Colonic mucosa (tissue), 4 donors: ENCODE measurements at regions not wholly inside any gene's neighbourhood (a gene's known extent, or its start where the extent isn't known, plus 50 kb on each side); places are given as distances from the start of the nearest gene placed in this dataset.

Experiments
- DNase-seq: peaks from one replicate; pipeline ENCODE4 v3.0.0-alpha.2; 2020
- H3K27ac ChIP-seq: fragments of 200-600 bp; one replicate; pipeline ENCODE4 v1.8.0; 2021
- H3K27me3 ChIP-seq: fragments of 200-600 bp; one replicate; pipeline ENCODE4 v1.8.0; 2021
- H3K36me3 ChIP-seq: fragments of 200-600 bp; one replicate; pipeline ENCODE4 v1.8.0; 2021
- H3K4me1 ChIP-seq: fragments of 200-600 bp; one replicate; pipeline ENCODE4 v1.8.0; 2021; ENCODE audit warnings: mild to moderate bottlenecking
- H3K4me3 ChIP-seq: fragments of 200-600 bp; one replicate; pipeline ENCODE4 v1.8.0; 2021
- H3K9ac ChIP-seq, 2 donors: one replicate each; pipeline ENCODE4 v1.7.0; 2013; ENCODE audit warnings: control low read depth in 2 of 2, low read depth in 2 of 2, low read length in 2 of 2
- H3K9me3 ChIP-seq: fragments of 200-600 bp; one replicate; pipeline ENCODE4 v1.8.0; 2021
- intact Hi-C: fragments of 100-400 bp; cut with DNase I; formaldehyde crosslinking; loops from one replicate; pipeline ENCODE4 v1.14.1; 2022
- TF ChIP-seq, protein P1 (sequence below): fragments of 200-600 bp; IDR thresholded peaks from one replicate; pipeline ENCODE4 v1.8.0; 2022; ENCODE audit warnings: antibody characterized with exemption, mild to moderate bottlenecking
- donor health status: healthy.
- donor health status: DM: no; HTN: no; CAD: no.
- donor health status: DM: no; HTN: no; CAD: no.

DNA sequence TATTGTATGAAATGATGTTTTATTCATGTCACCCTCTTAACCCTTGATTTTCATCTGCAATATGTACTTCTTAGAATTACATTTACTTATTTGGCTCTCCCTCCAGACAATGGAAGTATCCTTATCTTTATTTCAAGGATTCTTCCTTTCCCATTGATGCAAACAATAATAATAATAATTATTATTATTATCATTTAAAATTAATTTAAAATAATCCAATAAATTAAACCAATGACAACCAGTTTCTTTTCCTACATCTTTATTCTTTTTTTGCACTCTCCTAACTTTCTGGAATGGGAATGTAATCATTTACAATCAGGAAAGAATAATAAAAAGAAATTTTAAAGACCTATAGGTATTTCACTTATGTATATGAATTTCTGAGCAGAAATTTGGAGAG lies 504.4 kb downstream of the INHBA start:
- intact Hi-C loops, result no loop called here
- Histone ChIP-seq H3K36me3 (no peaks in the 10 kb centered on the region), H3K4me1 (no peaks in the 10 kb centered on the region), H3K9ac (no peak overlapping the region), H3K9me3 (no peaks in the 10 kb centered on the region), H3K27ac (no peak overlapping the region), H3K27me3 (no peaks in the 10 kb centered on the region), H3K4me3 (no peak overlapping the region)
- TF ChIP-seq, protein P1, sequence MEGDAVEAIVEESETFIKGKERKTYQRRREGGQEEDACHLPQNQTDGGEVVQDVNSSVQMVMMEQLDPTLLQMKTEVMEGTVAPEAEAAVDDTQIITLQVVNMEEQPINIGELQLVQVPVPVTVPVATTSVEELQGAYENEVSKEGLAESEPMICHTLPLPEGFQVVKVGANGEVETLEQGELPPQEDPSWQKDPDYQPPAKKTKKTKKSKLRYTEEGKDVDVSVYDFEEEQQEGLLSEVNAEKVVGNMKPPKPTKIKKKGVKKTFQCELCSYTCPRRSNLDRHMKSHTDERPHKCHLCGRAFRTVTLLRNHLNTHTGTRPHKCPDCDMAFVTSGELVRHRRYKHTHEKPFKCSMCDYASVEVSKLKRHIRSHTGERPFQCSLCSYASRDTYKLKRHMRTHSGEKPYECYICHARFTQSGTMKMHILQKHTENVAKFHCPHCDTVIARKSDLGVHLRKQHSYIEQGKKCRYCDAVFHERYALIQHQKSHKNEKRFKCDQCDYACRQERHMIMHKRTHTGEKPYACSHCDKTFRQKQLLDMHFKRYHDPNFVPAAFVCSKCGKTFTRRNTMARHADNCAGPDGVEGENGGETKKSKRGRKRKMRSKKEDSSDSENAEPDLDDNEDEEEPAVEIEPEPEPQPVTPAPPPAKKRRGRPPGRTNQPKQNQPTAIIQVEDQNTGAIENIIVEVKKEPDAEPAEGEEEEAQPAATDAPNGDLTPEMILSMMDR, result no peak
- DNase-seq, result no peak

DNA sequence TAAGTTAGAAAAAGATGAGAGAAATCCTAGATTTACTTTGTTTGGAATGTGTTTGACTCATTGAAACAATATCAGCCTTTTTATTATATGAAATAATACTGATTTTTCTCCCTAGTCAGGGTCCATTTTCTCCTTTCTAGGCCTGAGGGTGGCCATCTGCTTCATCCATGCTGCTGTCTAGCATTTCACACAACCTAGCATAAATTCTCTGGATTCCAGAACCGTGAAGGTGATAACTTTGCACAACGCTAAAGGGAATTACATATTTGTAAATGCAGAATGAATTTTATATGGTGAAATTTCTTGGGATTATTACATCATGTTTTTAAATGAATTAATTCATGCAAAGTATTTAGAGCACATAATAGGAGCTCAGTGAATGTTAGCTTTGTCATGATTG lies 505.1 kb downstream of the INHBA start:
- H3K4me1 ChIP-seq, result no peaks in the 10 kb centered on the region
- no peaks in the 10 kb centered on the region for H3K27me3 ChIP-seq
- H3K9me3 ChIP-seq, result no peaks in the 10 kb centered on the region
- no peaks in the 10 kb centered on the region for H3K36me3 ChIP-seq
- no peak overlapping the region for H3K27ac ChIP-seq
- H3K4me3 ChIP-seq, result no peak overlapping the region
- TF ChIP-seq, protein P1, result no peak
- intact Hi-C loops, result no loop called here
- no peak overlapping the region for H3K9ac ChIP-seq
- DNase-seq, result no peak

DNA sequence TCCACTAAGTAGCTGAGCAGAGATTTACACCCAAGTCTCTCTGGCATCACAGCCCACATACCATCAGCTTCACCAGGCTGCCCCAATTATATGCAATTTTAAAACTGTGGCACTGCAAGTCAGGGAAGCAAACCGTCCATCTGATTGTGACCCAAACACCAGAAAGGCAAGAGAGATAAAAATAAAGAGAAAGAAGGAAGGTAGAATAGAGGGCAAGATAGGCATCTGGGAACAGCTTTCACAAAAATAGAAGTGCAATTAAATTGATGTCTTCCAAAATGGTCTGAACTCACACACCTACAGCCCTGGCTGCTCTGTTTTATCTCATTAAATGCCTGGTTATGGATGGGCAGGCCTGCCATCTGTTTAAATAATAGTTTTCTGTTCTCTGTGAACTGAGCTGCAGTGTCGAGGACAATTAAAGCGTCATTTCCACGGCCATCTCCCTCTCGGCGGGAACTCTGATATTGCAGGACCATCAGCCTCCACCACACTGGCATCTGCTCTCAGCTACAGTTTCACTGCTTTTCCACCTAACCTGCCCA lies 509.1 kb downstream of the INHBA start:
- H3K4me1 ChIP-seq, result no peaks in the 10 kb centered on the region
- no peak overlapping the region for H3K27ac ChIP-seq
- H3K9ac ChIP-seq, result no peak overlapping the region
- no peaks in the 10 kb centered on the region for H3K36me3 ChIP-seq
- DNase-seq, result no peak
- no peaks in the 10 kb centered on the region for H3K9me3 ChIP-seq
- H3K4me3 ChIP-seq, result no peak overlapping the region
- intact Hi-C loops, result no loop called here
- H3K27me3 ChIP-seq, result no peaks in the 10 kb centered on the region
- TF ChIP-seq, protein P1, result no peak

DNA sequence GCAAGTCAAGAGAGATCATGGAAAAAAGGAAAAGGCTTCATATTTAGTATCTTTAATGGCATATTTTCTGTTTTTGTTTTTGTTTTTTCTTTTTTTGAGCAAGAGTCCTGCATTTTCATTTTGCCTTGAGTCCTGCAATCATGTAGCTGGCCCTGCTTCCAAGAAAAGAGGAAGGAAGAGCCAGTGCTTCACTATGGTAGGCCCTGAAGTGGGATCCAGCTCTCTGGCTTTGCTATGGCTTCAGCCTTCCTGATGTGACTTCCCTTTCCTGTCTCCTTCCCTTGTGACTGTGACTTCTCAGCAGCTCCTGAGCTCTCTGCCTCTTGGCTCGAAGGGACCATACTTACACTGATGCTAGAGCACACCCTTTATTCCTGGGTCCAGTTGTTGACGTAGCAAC lies 512.3 kb downstream of the INHBA start:
- H3K27me3 ChIP-seq, result no peaks in the 10 kb centered on the region
- DNase-seq, result no peak
- no peaks in the 10 kb centered on the region for H3K4me1 ChIP-seq
- TF ChIP-seq, protein P1, result no peak
- H3K9ac ChIP-seq, result no peak overlapping the region
- no peaks in the 10 kb centered on the region for H3K36me3 ChIP-seq
- H3K9me3 ChIP-seq, result no peaks in the 10 kb centered on the region
- H3K4me3 ChIP-seq, result no peak overlapping the region
- H3K27ac ChIP-seq, result no peak overlapping the region
- intact Hi-C loops, result no loop called here

- no peak for DNase-seq
- Histone ChIP-seq H3K36me3 (no peaks in the 10 kb centered on the region), H3K27me3 (no peaks in the 10 kb centered on the region), H3K27ac (no peak overlapping the region), H3K4me3 (no peak overlapping the region), H3K9ac (no peak overlapping the region), H3K4me1 (no peaks in the 10 kb centered on the region), H3K9me3 (no peaks in the 10 kb centered on the region)
- intact Hi-C loops, result no loop called here
- TF ChIP-seq, protein P1, result no peak
These were observed 513.0 kb downstream of the INHBA start for GRCh38 chr7:41189866-41190265.
